HG03039 (cell line): ENCODE measurements at regions not wholly inside any gene's neighbourhood (a gene's known extent, or its start where the extent isn't known, plus 50 kb on each side); places are given as distances from the start of the nearest gene placed in this dataset.

Source experiments
- ATAC-seq: cut with Tn5 transposase; IDR thresholded peaks from one replicate; pipeline ENCODE4 v1.9.1; 2021; ENCODE audit warnings: mild to moderate bottlenecking, moderate library complexity; ENCODE audit not compliant: unreplicated experiment

- no peak for ATAC-seq
Observed at GRCh38 chr2:66041902-66042657, 392.8 kb upstream of the MEIS1 start.

GRCh38 chr2:66036948-66037347, 398.0 kb upstream of the MEIS1 start:
- ATAC-seq: no peak

- no peak for ATAC-seq
Observed at GRCh38 chr2:66034467-66034866, 400.5 kb upstream of the MEIS1 start.

- ATAC-seq: no peak
Observed at GRCh38 chr2:66032226-66032775, 402.6 kb upstream of the MEIS1 start.

- ATAC-seq: no peak
Observed at GRCh38 chr2:66031236-66031635, 403.7 kb upstream of the MEIS1 start.

GRCh38 chr2:66030553-66030952, 404.4 kb upstream of the MEIS1 start:
- no peak for ATAC-seq

- no peak for ATAC-seq
Observed at GRCh38 chr2:66024391-66024790, 410.5 kb upstream of the MEIS1 start.

- ATAC-seq: no peak
Observed at GRCh38 chr2:66021296-66021695, 413.6 kb upstream of the MEIS1 start.

GRCh38 chr2:66017763-66018162, 417.2 kb upstream of the MEIS1 start:
- no peak for ATAC-seq

- ATAC-seq: no peak
Observed at GRCh38 chr2:66014450-66014849, 420.5 kb upstream of the MEIS1 start.

GRCh38 chr2:66013456-66013855, 421.5 kb upstream of the MEIS1 start:
- ATAC-seq: no peak

- no peak for ATAC-seq
Observed at GRCh38 chr2:66003931-66004330, 431.0 kb upstream of the MEIS1 start.

GRCh38 chr2:66001538-66001937, 433.4 kb upstream of the MEIS1 start:
- no peak for ATAC-seq

GRCh38 chr2:66000901-66001300, 434.0 kb upstream of the MEIS1 start:
- no peak for ATAC-seq

GRCh38 chr2:65999796-66000195, 435.1 kb upstream of the MEIS1 start:
- no peak for ATAC-seq

GRCh38 chr2:65999103-65999502, 435.8 kb upstream of the MEIS1 start:
- no peak for ATAC-seq

GRCh38 chr2:65997961-65998360, 437.0 kb upstream of the MEIS1 start:
- ATAC-seq: no peak

- no peak for ATAC-seq
Observed at GRCh38 chr2:65992198-65992554, 442.7 kb upstream of the MEIS1 start.

GRCh38 chr2:65991381-65992197, 443.3 kb upstream of the MEIS1 start:
- no peak for ATAC-seq

- ATAC-seq: no peak
Observed at GRCh38 chr2:65985986-65986385, 448.9 kb upstream of the MEIS1 start.

- no peak for ATAC-seq
Observed at GRCh38 chr2:65980531-65980930, 454.4 kb upstream of the MEIS1 start.

- ATAC-seq: no peak
Observed at GRCh38 chr2:65979446-65979845, 455.5 kb upstream of the MEIS1 start.
